GM12878 (cell line): ENCODE measurements at regions not wholly inside any gene's neighbourhood (a gene's known extent, or its start where the extent isn't known, plus 50 kb on each side); places are given as distances from the start of the nearest gene placed in this dataset.

ENCODE experiments used
- ATAC-seq: fragments of 200-7000 bp; cut with Tn5 transposase; 3 replicates; pipeline ENCODE4 v1.9.1; 2020; ENCODE audit warnings: mild to moderate bottlenecking, moderate library complexity
- BruUV-seq: library from RNA; stranded (reverse); fragments of 400-500 nt; replicated peaks from 2 replicates; lab custom pipeline; 2021; lab: Mats Ljungman, UMichigan
- CTCF ChIA-PET: fragments of 300-600 bp; sonication (Branson Sonifier 250); formaldehyde crosslinking; extraction: SDS; loops from one replicate; lab custom pipeline; 2021; ENCODE audit warnings: inconsistent platforms; lab: Yijun Ruan, JAX
- POLR2A ChIA-PET: fragments of 350-600 bp; formaldehyde crosslinking; extraction: SDS; loops from one replicate; lab custom pipeline; 2021; ENCODE audit warnings: inconsistent platforms; lab: Charles Lee
- RAD21 ChIA-PET: fragments of 300-600 bp; sonication (Branson Sonifier 250); formaldehyde crosslinking; loops from one replicate; lab custom pipeline; 2023; ENCODE audit warnings: antibody characterized with exemption; ENCODE audit not compliant: unreplicated experiment; lab: Charles Lee
- SMC1A ChIA-PET: fragments of 300-600 bp; sonication (Branson Sonifier 250); formaldehyde crosslinking; loops from one replicate; lab custom pipeline; 2023; ENCODE audit not compliant: unreplicated experiment, uncharacterized antibody; lab: Charles Lee
- DNase-seq: peaks from one replicate; pipeline ENCODE4 v3.0.0-alpha.2; 2011; ENCODE audit warnings: low read depth, low spot score
- FAIRE-seq: peaks from 3 replicates; lab custom pipeline; 2011; peaks lifted over from hg19 to GRCh38; lab: Jason Lieb, UNC
- H2AFZ ChIP-seq: 2 replicates; pipeline ENCODE4 v1.6.0; 2011; ENCODE audit warnings: low read depth, low read length, control low read depth; ENCODE audit not compliant: control insufficient read depth
- H3K27ac ChIP-seq: 2 replicates; pipeline ENCODE4 v1.5.1; 2011; ENCODE audit warnings: control low read depth; ENCODE audit not compliant: control insufficient read depth, insufficient read depth
- H3K27me3 ChIP-seq, 2 experiments: replicated peaks in 1 of 2; 2 replicates each; pipeline versions ENCODE4 v1.6.0 to v1.6.1; 2011; ENCODE audit warnings: low read length in 1 of 2; ENCODE audit not compliant: control insufficient read depth in 2 of 2, insufficient read depth in 2 of 2
- H3K36me3 ChIP-seq, 2 experiments: 2 replicates each; pipeline ENCODE4 v1.5.1; 2011; ENCODE audit warnings: low read length in 1 of 2; ENCODE audit not compliant: control insufficient read depth in 2 of 2, insufficient read depth in 2 of 2
- H3K4me1 ChIP-seq: 2 replicates; pipeline ENCODE4 v1.6.1; 2011; ENCODE audit warnings: mild to moderate bottlenecking, low read length, moderate library complexity, mixed read lengths; ENCODE audit not compliant: control insufficient read depth, insufficient read depth
- H3K4me2 ChIP-seq: 2 replicates; pipeline ENCODE4 v1.6.0; 2011; ENCODE audit warnings: control low read depth; ENCODE audit not compliant: control insufficient read depth, insufficient read depth
- H3K4me3 ChIP-seq: fragments of 200-600 bp; sonication (generic); 2 replicates; pipeline ENCODE4 v1.5.1; 2016
- H3K79me2 ChIP-seq: 2 replicates; pipeline ENCODE4 v1.6.0; 2011; ENCODE audit warnings: low read length; ENCODE audit not compliant: control insufficient read depth, insufficient read depth
- H3K9ac ChIP-seq: 2 replicates; pipeline ENCODE4 v1.8.0; 2011; ENCODE audit warnings: low read length, control low read depth, mixed read lengths; ENCODE audit not compliant: control insufficient read depth, insufficient read depth
- H3K9me3 ChIP-seq: replicated peaks from 3 replicates; pipeline ENCODE4 v1.5.1; 2011; ENCODE audit warnings: mild to moderate bottlenecking, low read length; ENCODE audit not compliant: control insufficient read depth, insufficient read depth
- H4K20me1 ChIP-seq: 2 replicates; pipeline ENCODE4 v1.6.0; 2011; ENCODE audit not compliant: control insufficient read depth, insufficient read depth
- ATF7 ChIP-seq: fragments of 450-650 bp; IDR thresholded peaks from 2 replicates; pipeline ENCODE4 v1.6.1; 2016; ENCODE audit warnings: low read depth, mild to moderate bottlenecking
- CEBPZ ChIP-seq: fragments of 150-350 bp; IDR thresholded peaks from 2 replicates; pipeline ENCODE4 v1.6.1; 2016; ENCODE audit warnings: low read depth, low read length
- ESRRA ChIP-seq: IDR thresholded peaks from 2 replicates; pipeline ENCODE4 v1.6.1; 2012; ENCODE audit warnings: mild to moderate bottlenecking, low read length, improper control_type of control experiment
- KDM1A ChIP-seq: fragments of 200-600 bp; sonication (generic); IDR thresholded peaks from 2 replicates; pipeline ENCODE4 v1.6.1; 2016; ENCODE audit warnings: borderline replicate concordance
- NFIC ChIP-seq: IDR thresholded peaks from 2 replicates; pipeline ENCODE4 v1.6.1; 2012; ENCODE audit warnings: low read depth, mild to moderate bottlenecking, inconsistent platforms, low read length, moderate library complexity
- NFYA ChIP-seq: IDR thresholded peaks from 2 replicates; pipeline ENCODE4 v1.6.1; 2011; ENCODE audit warnings: low read depth, mild to moderate bottlenecking, low read length, improper control_type of control experiment, borderline replicate concordance
- NFYB ChIP-seq: IDR thresholded peaks from 2 replicates; pipeline ENCODE4 v1.6.1; 2011; ENCODE audit warnings: low read depth, mild to moderate bottlenecking, low read length, improper control_type of control experiment, moderate library complexity; ENCODE audit not compliant: insufficient read depth
- PAX8 ChIP-seq: fragments of 450-650 bp; IDR thresholded peaks from 2 replicates; pipeline ENCODE4 v1.6.1; 2017; ENCODE audit warnings: mild to moderate bottlenecking, moderate library complexity
- PKNOX1 ChIP-seq: fragments of 450-650 bp; IDR thresholded peaks from 2 replicates; pipeline ENCODE4 v1.6.1; 2016; ENCODE audit warnings: mild to moderate bottlenecking
- RELB ChIP-seq: fragments of 450-650 bp; IDR thresholded peaks from 2 replicates; pipeline ENCODE4 v1.6.1; 2017; ENCODE audit warnings: low read depth, mild to moderate bottlenecking, moderate library complexity
- SIN3A ChIP-seq: IDR thresholded peaks from 2 replicates; pipeline ENCODE4 v1.6.1; 2012; ENCODE audit warnings: low read depth, low read length, improper control_type of control experiment
- SMARCA5 ChIP-seq: fragments of 450-650 bp; IDR thresholded peaks from 2 replicates; pipeline ENCODE4 v1.6.1; 2017; ENCODE audit warnings: mild to moderate bottlenecking
- SMC3 ChIP-seq: IDR thresholded peaks from 2 replicates; pipeline ENCODE4 v1.6.1; 2011; ENCODE audit warnings: low read length, improper control_type of control experiment, borderline replicate concordance
- SPI1 ChIP-seq: IDR thresholded peaks from 2 replicates; pipeline ENCODE4 v1.6.1; 2011; ENCODE audit warnings: low read depth, mild to moderate bottlenecking, low read length, moderate library complexity, borderline replicate concordance; ENCODE audit not compliant: insufficient read depth
- STAT3 ChIP-seq: IDR thresholded peaks from 2 replicates; pipeline ENCODE4 v1.6.1; 2011; ENCODE audit warnings: low read depth, low read length, improper control_type of control experiment
- ZNF687 ChIP-seq: fragments of 450-650 bp; IDR thresholded peaks from 2 replicates; pipeline ENCODE4 v1.6.1; 2017; ENCODE audit warnings: mild to moderate bottlenecking, moderate library complexity
- WGBS: methylation state at CpG from one replicate; pipeline ENCODE4 v1.1.6; 2016; ENCODE audit warnings: low lambda C conversion rate; ENCODE audit not compliant: insufficient replicate concordance, insufficient coverage; ENCODE audit errors: missing lambda C conversion rate; 5-methylcytosine and 5-hydroxymethylcytosine counted together
- in situ Hi-C: fragments of 300-500 bp; cut with MboI; formaldehyde crosslinking; loops from 9 replicates; pipeline ENCODE4 v1.14.3; 2018; ENCODE audit warnings: mixed read lengths
- intact Hi-C: fragments of 100-400 bp; cut with micrococcal nuclease; formaldehyde crosslinking; loops from one replicate; pipeline ENCODE4 v1.14.2; 2022; ENCODE audit not compliant: unreplicated experiment

GRCh38 chr19:5220866-5221265, 119.7 kb downstream of the PTPRS start:
- no peak overlapping the region for H3K9ac ChIP-seq
- H3K27me3 ChIP-seq = no peaks in the 10 kb centered on the region
- 75% methylated on average over 16 of the region's 16 CpGs for WGBS
- in situ Hi-C loops (no loop called here), intact Hi-C loops (no loop called here)
- peaks cover 10% of the 10 kb centered on the region for H3K4me1 ChIP-seq
- H3K4me2 ChIP-seq = no peak overlapping the region
- no peak overlapping the region for H3K27ac ChIP-seq
- DNase-seq (no peak), FAIRE-seq (no peak), ATAC-seq (no peak)
- ChIA-PET CTCF (no interaction called here), POLR2A (no interaction called here), SMC1A (no interaction called here), RAD21 (no interaction called here)
- no peaks in the 10 kb centered on the region for H3K9me3 ChIP-seq
- no peak for TF ChIP-seq NFIC
- TF ChIP-seq SPI1 = no peak
- no peak for TF ChIP-seq RELB
- TF ChIP-seq PAX8 = no peak
- no peak for TF ChIP-seq SIN3A
- TF ChIP-seq NFYA = no peak
- TF ChIP-seq KDM1A = no peak
- no peak for TF ChIP-seq ATF7
- TF ChIP-seq CEBPZ = no peak
- no peak for TF ChIP-seq NFYB
- no peak for TF ChIP-seq ESRRA
- no peak for TF ChIP-seq SMC3
- TF ChIP-seq STAT3 = no peak
- TF ChIP-seq SMARCA5 = no peak
- TF ChIP-seq PKNOX1 = no peak
- no peak for TF ChIP-seq ZNF687
- no peak overlapping the region for H3K4me3 ChIP-seq
- BruUV-seq = no TSS peak
- no peaks in the 10 kb centered on the region for H4K20me1 ChIP-seq
- H3K79me2 ChIP-seq = no peaks in the 10 kb centered on the region
- no peak overlapping the region for H2AFZ ChIP-seq
- H3K36me3 ChIP-seq = no peaks in the 10 kb centered on the region
